Heart right ventricle (tissue), 16 donors: ENCODE measurements at regions not wholly inside any gene's neighbourhood (a gene's known extent, or its start where the extent isn't known, plus 50 kb on each side); places are given as distances from the start of the nearest gene placed in this dataset.

ENCODE experiments used
- ATAC-seq, 8 donors: fragments of 200-7000 bp; cut with Tn5 transposase; one replicate each; pipeline ENCODE4 v1.9.1; 2020; ENCODE audit warnings: mild to moderate bottlenecking in 8 of 8, moderate library complexity in 8 of 8, moderate number of reproducible peaks in 1 of 8
- DNase-seq, 2 donors: peaks; one replicate each; pipeline ENCODE4 v3.0.0-alpha.2; 2020
- H3K27ac ChIP-seq, 10 donors: fragments of 200-600 bp; sonication (generic) in 2 of 10; one replicate each; pipeline versions ENCODE4 v1.5.0 to v1.8.0; 2020 to 2022; ENCODE audit warnings: mild to moderate bottlenecking in 3 of 10
- H3K27me3 ChIP-seq, 7 donors: fragments of 200-600 bp; one replicate each; pipeline ENCODE4 v1.8.0; 2021 to 2022; ENCODE audit warnings: mild to moderate bottlenecking in 2 of 7
- H3K36me3 ChIP-seq, 9 donors: fragments of 200-600 bp; sonication (generic) in 1 of 9; one replicate each; pipeline versions ENCODE4 v1.5.0 to v1.8.0; 2020 to 2022; ENCODE audit warnings: mild to moderate bottlenecking in 2 of 9
- H3K4me1 ChIP-seq, 9 donors: fragments of 200-600 bp; sonication (generic) in 1 of 9; one replicate each; pipeline versions ENCODE4 v1.5.0 to v1.8.0; 2020 to 2022; ENCODE audit warnings: mild to moderate bottlenecking in 4 of 9
- H3K4me3 ChIP-seq, 10 donors: fragments of 200-600 bp; sonication (generic) in 2 of 10; one replicate each; pipeline versions ENCODE4 v1.5.0 to v1.8.0; 2020 to 2022; ENCODE audit warnings: mild to moderate bottlenecking in 7 of 10, moderate library complexity in 2 of 10
- H3K9me3 ChIP-seq, 11 donors: fragments of 200-600 bp in 10 of 11; sonication (generic) in 2 of 11; one replicate each; pipeline versions ENCODE4 v1.5.0 to v1.8.0; 2013 to 2022; ENCODE audit warnings: mild to moderate bottlenecking in 2 of 11, control low read depth in 1 of 11, moderate library complexity in 1 of 11
- CTCF ChIP-seq, 9 donors: fragments of 200-600 bp; sonication (generic) in 2 of 9; IDR thresholded peaks; one replicate each; pipeline versions ENCODE4 v1.5.0 to v1.8.0; 2021 to 2022; ENCODE audit warnings: antibody characterized with exemption in 9 of 9, mild to moderate bottlenecking in 5 of 9, moderate library complexity in 1 of 9
- WGBS, 2 donors: extraction: QIAGEN DNeasy Blood & Tissue Kit; methylation state at CpG; one replicate each; pipeline ENCODE4 v1.1.7; 2013; ENCODE audit warnings: inconsistent platforms in 1 of 2; 5-methylcytosine and 5-hydroxymethylcytosine counted together
- intact Hi-C, 10 donors: fragments of 100-400 bp; cut with DNase I; formaldehyde crosslinking; loops; one replicate each; pipeline versions ENCODE4 v1.11.1 to v1.14.2; 2022
- donor health status: Arrhythmogenic right ventricular cardiomyopathy.
- donor health status: ischemic (EF 13 %, LVEDD 7.1; RV severe dilation, severe dysfunction).
- donor health status: healthy with polysubstance abuse.
- donor health status: DM: no; HTN: yes; CAD: no.
- donor health status: DM: no; HTN: no; CAD: no.
- donor health status: ischemic (EF 25% LVEDD 6.9; RV normal size, moderate dysfunction).
- donor health status: ischemic (EF 25% LVEDD 5.7; RV mildly dilated, moderate dysfunction).
- donor health status: healthy.
- donor health status: DM: yes; HTN: yes; CAD: no.
- donor health status: Ischemic cardiomyopathy.
- donor health status: ischemic (EF 35%, LVEDD 5.7; RV mildly dilated, moderate dysfunction).
- donor health status: nonischemic (EF 11% LVEDD 7.7; RV severe dilation, severe dysfunction).
- donor health status: DM: yes; HTN: yes; CAD: no.
- donor health status: PGD.
- donor health status: ischemic (EF 29% LVEDD 5.4; RV normal size, mild dysfunction).
- donor health status: nonischemic (EF 23%, LVEDD 6.1; RV moderate dilation, normal function).

- Histone ChIP-seq H3K36me3 (no peaks in the 10 kb centered on the region), H3K9me3 (no peaks in the 10 kb centered on the region), H3K27ac (no peak overlapping the region), H3K27me3 (no peaks in the 10 kb centered on the region), H3K4me1 (no peaks in the 10 kb centered on the region), H3K4me3 (no peak overlapping the region)
- DNase-seq (no peak), ATAC-seq (no peak)
- intact Hi-C loops: no loop called here
- 91 to 92% methylated on average over 1 of the region's 1 CpG for WGBS, 2 donors
- no peak for TF ChIP-seq CTCF (IDR thresholded peaks at IDR 0.05)
Measured at GRCh38 chr13:59587971-59588716, 575.6 kb downstream of the DIAPH3 start.

GRCh38 chr13:59588717-59589067 is 575.0 kb downstream of the DIAPH3 start:
- no peaks in the 10 kb centered on the region for H3K9me3 ChIP-seq
- TF ChIP-seq CTCF (IDR thresholded peaks at IDR 0.05): no peak
- no peak overlapping the region for H3K4me3 ChIP-seq
- ATAC-seq (no peak), DNase-seq (no peak)
- intact Hi-C loops: no loop called here
- H3K27me3 ChIP-seq: no peaks in the 10 kb centered on the region
- no peak overlapping the region for H3K27ac ChIP-seq
- H3K4me1 ChIP-seq: no peaks in the 10 kb centered on the region
- no peaks in the 10 kb centered on the region for H3K36me3 ChIP-seq

GRCh38 chr13:59601993-59602392 is 561.7 kb downstream of the DIAPH3 start:
- no peak for TF ChIP-seq CTCF (IDR thresholded peaks at IDR 0.05)
- no peak for DNase-seq

GRCh38 chr13:59603646-59604045 is 560.1 kb downstream of the DIAPH3 start:
- Histone ChIP-seq H3K9me3 (peaks cover 0 to 24% (median 2%) of the 10 kb centered on the region in 11 donors), H3K36me3 (no peaks in the 10 kb centered on the region), H3K4me1 (no peaks in the 10 kb centered on the region), H3K27ac (no peak overlapping the region), H3K4me3 (no peak overlapping the region), H3K27me3 (no peaks in the 10 kb centered on the region)
- DNase-seq: no peak
- ATAC-seq: no peak
- 98 to 99% methylated on average over 2 of the region's 2 CpGs for WGBS, 2 donors
- intact Hi-C loops: no loop called here
- no peak for TF ChIP-seq CTCF (IDR thresholded peaks at IDR 0.05)

More at GRCh38 chr13:59601993-59602392, 561.7 kb downstream of the DIAPH3 start:
- H3K27ac ChIP-seq: no peak overlapping the region
- no peak for ATAC-seq
- intact Hi-C loops: no loop called here
- H3K4me3 ChIP-seq: no peak overlapping the region
- H3K9me3 ChIP-seq: peaks cover 0 to 37% (median 5%) of the 10 kb centered on the region in 11 donors
- no peaks in the 10 kb centered on the region for H3K36me3 ChIP-seq
- H3K4me1 ChIP-seq: no peaks in the 10 kb centered on the region
- no peaks in the 10 kb centered on the region for H3K27me3 ChIP-seq
